GM23338 (cell line): ENCODE measurements at regions not wholly inside any gene's neighbourhood (a gene's known extent, or its start where the extent isn't known, plus 50 kb on each side); places are given as distances from the start of the nearest gene placed in this dataset.

Experiments
- CTCF ChIP-seq, 2 experiments: fragments of 200-600 bp in 1 of 2; sonication (generic) in 1 of 2; conservative IDR thresholded peaks; 2 replicates each; pipeline versions ENCODE4 v1.5.1 to v1.6.1; 2016 to 2017; ENCODE audit warnings: antibody characterized with exemption in 2 of 2, low read depth in 2 of 2, mild to moderate bottlenecking in 2 of 2, moderate library complexity in 1 of 2
- EZH2 ChIP-seq: fragments of 200-600 bp; sonication (generic); IDR thresholded peaks from one replicate; pipeline ENCODE4 v1.8.0; 2017; ENCODE audit warnings: antibody characterized with exemption, mild to moderate bottlenecking, low read depth; ENCODE audit not compliant: unreplicated experiment
- REST ChIP-seq: IDR thresholded peaks from one replicate; pipeline ENCODE4 v1.6.1; 2018; ENCODE audit warnings: antibody characterized with exemption; ENCODE audit not compliant: unreplicated experiment
- ZNF114 ChIP-seq: fragments of 250-450 bp; sonication (Bioruptor Pico); IDR thresholded peaks from 2 replicates; pipeline ENCODE4 v1.5.0; 2020; ENCODE audit warnings: mild to moderate bottlenecking, moderate library complexity

GRCh38 chr5:174970502-174970901 lies 246.1 kb downstream of the MSX2 start:
- no peak for TF ChIP-seq EZH2
- TF ChIP-seq CTCF (conservative IDR thresholded peaks at IDR 0.05; ENCODE audit: low read depth in 2 of 2): no peak
- TF ChIP-seq ZNF114 (CRISPR knock-in tag): no peak
- no peak for TF ChIP-seq REST
